NT2/D1 (cell line): ENCODE measurements at regions not wholly inside any gene's neighbourhood (a gene's known extent, or its start where the extent isn't known, plus 50 kb on each side); places are given as distances from the start of the nearest gene placed in this dataset.

ENCODE experiments used
- DNase-seq: peaks from one replicate; pipeline ENCODE4 v3.0.0-alpha.2; 2011; ENCODE audit warnings: low read depth, low spot score
- H3K27me3 ChIP-seq: 2 replicates; pipeline ENCODE4 v1.6.0; 2011; ENCODE audit warnings: mild to moderate bottlenecking; ENCODE audit not compliant: insufficient read length, insufficient read depth
- H3K36me3 ChIP-seq: 2 replicates; pipeline ENCODE4 v1.6.1; 2011; ENCODE audit warnings: mild to moderate bottlenecking, low read length, mixed read lengths; ENCODE audit not compliant: insufficient read depth, insufficient read length
- H3K4me1 ChIP-seq: 2 replicates; pipeline ENCODE4 v1.5.1; 2011; ENCODE audit not compliant: insufficient read depth, insufficient read length
- H3K4me3 ChIP-seq: 2 replicates; pipeline ENCODE4 v1.5.1; 2011; ENCODE audit warnings: low read depth; ENCODE audit not compliant: insufficient read length
- H3K9ac ChIP-seq: 2 replicates; pipeline ENCODE4 v1.6.0; 2011; ENCODE audit warnings: low read depth; ENCODE audit not compliant: insufficient read length
- H3K9me3 ChIP-seq: 2 replicates; pipeline ENCODE4 v1.5.1; 2011; ENCODE audit warnings: mild to moderate bottlenecking, low read length; ENCODE audit not compliant: insufficient read depth
- SUZ12 ChIP-seq: IDR thresholded peaks from 2 replicates; pipeline ENCODE4 v1.6.1; 2011; ENCODE audit not compliant: insufficient read length, insufficient read depth; ENCODE audit errors: extremely low read depth
- YY1 ChIP-seq: IDR thresholded peaks from 2 replicates; pipeline ENCODE4 v1.6.1; 2011; ENCODE audit not compliant: insufficient read length, insufficient read depth
- ZNF274 ChIP-seq: IDR thresholded peaks from 2 replicates; pipeline ENCODE4 v1.6.1; 2011; ENCODE audit warnings: mild to moderate bottlenecking, low read depth, low read length

- H3K9me3 ChIP-seq, result no peaks in the 10 kb centered on the region
- H3K9ac ChIP-seq, result no peak overlapping the region
- TF ChIP-seq YY1, result no peak
- no peak for TF ChIP-seq ZNF274
- TF ChIP-seq SUZ12, result no peak
- no peaks in the 10 kb centered on the region for H3K4me1 ChIP-seq
- H3K36me3 ChIP-seq, result no peaks in the 10 kb centered on the region
- H3K27me3 ChIP-seq, result no peaks in the 10 kb centered on the region
- DNase-seq, result no peak
- H3K4me3 ChIP-seq, result no peak overlapping the region
These were observed 54.7 kb upstream of the IRX2 start for GRCh38 chr5:2806176-2806575.

- no peaks in the 10 kb centered on the region for H3K36me3 ChIP-seq
- H3K9me3 ChIP-seq, result no peaks in the 10 kb centered on the region
- H3K4me1 ChIP-seq, result no peaks in the 10 kb centered on the region
- H3K9ac ChIP-seq, result no peak overlapping the region
- peak; percentile 2 for DNase-seq
- no peak overlapping the region for H3K4me3 ChIP-seq
- TF ChIP-seq ZNF274, result no peak
- TF ChIP-seq YY1, result no peak
- no peak for TF ChIP-seq SUZ12
- H3K27me3 ChIP-seq, result no peaks in the 10 kb centered on the region
These were observed 53.6 kb upstream of the IRX2 start for GRCh38 chr5:2805080-2805479.

GRCh38 chr5:2803751-2804150 is 52.3 kb upstream of the IRX2 start:
- Histone ChIP-seq H3K4me3 (no peak overlapping the region), H3K27me3 (no peaks in the 10 kb centered on the region), H3K9ac (no peak overlapping the region), H3K9me3 (no peaks in the 10 kb centered on the region), H3K36me3 (no peaks in the 10 kb centered on the region), H3K4me1 (no peaks in the 10 kb centered on the region)
- no peak for TF ChIP-seq YY1
- no peak for TF ChIP-seq ZNF274
- TF ChIP-seq SUZ12, result no peak
- DNase-seq, result no peak

GRCh38 chr5:2802693-2803365 is 51.4 kb upstream of the IRX2 start:
- H3K9me3 ChIP-seq, result no peaks in the 10 kb centered on the region
- H3K4me3 ChIP-seq, result no peak overlapping the region
- H3K36me3 ChIP-seq, result no peaks in the 10 kb centered on the region
- no peak overlapping the region for H3K9ac ChIP-seq
- no peak for DNase-seq
- no peaks in the 10 kb centered on the region for H3K4me1 ChIP-seq
- no peaks in the 10 kb centered on the region for H3K27me3 ChIP-seq
- no peak for TF ChIP-seq YY1
- TF ChIP-seq SUZ12, result no peak
- no peak for TF ChIP-seq ZNF274

GRCh38 chr5:2801577-2802525 is 50.4 kb upstream of the IRX2 start:
- Histone ChIP-seq H3K4me1 (no peaks in the 10 kb centered on the region), H3K27me3 (no peaks in the 10 kb centered on the region), H3K4me3 (no peak overlapping the region), H3K36me3 (no peaks in the 10 kb centered on the region), H3K9ac (no peak overlapping the region), H3K9me3 (no peaks in the 10 kb centered on the region)
- DNase-seq, result no peak
- TF ChIP-seq ZNF274 (no peak), SUZ12 (no peak), YY1 (no peak)
